ENCODE measurements at regions not wholly inside any gene's neighbourhood (a gene's known extent, or its start where the extent isn't known, plus 50 kb on each side); places are given as distances from the start of the nearest gene placed in this dataset.

DNA sequence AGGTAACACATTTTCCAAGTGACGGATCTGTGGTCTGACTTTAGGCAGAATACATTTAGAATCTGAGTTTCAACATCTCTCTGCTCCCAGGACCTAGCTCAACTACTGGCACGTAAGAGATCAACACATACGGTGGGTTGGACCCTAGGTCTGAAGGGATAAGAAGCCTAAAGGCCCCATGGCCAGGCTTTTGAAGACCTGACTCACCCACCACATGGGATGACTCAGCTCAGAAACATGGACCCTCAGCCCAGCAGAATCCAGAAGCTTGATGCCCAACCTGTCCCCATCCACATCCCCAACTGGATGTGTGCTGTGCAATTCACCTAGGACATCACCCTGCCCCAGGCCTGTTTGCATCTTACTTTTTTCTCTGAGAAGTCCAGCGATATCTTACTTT lies 770.2 kb downstream of the BCL11B start:
- no peak for TF ChIP-seq CTCF (IDR thresholded peaks at IDR 0.05; ENCODE audit: borderline replicate concordance, control extremely low read depth, extremely low read depth, insufficient read depth, missing control alignments)
- no peak for DNase-seq (ENCODE audit: low spot score)
- in situ Hi-C loops (cut with MboI; ENCODE audit: low sequenced_read_pairs, unreplicated experiment): no loop called here

DNA sequence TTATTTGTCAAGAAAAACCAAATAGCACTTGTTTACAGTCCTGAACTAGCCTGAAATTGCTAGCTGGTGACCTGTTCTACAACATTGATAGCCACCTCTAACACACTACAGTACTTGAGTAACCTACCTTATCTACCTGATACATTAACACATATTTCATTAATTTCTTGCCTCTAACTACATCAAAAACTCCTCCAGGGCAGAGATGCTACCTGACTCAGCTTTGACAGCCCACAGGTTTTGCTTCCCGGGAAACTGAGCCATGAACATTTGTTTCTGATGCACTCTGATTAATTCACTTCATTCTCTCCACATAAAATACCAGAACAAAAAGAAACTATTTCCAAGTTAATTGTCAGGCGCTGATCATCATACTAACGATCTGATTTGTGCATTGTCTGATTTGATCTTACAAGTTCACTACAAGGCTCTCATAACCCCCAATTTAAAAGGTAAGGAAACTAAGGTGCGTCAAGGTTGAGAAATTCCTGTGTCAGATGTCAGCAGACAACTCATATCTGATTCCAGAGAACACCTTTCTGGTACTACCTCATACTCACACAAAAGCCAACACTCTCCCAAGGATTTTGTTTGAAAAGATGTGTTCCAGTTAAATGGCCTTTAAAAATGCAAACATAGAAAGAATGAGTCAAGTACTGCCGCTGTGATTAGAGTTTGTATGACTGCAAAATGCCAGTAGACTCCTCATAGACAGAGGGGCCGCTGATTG lies 768.7 kb downstream of the BCL11B start:
- DNase-seq (ENCODE audit: low spot score): no peak
- in situ Hi-C loops (cut with MboI; ENCODE audit: low sequenced_read_pairs, unreplicated experiment): no loop called here
- TF ChIP-seq CTCF (IDR thresholded peaks at IDR 0.05; ENCODE audit: borderline replicate concordance, control extremely low read depth, extremely low read depth, insufficient read depth, missing control alignments): no peak

DNA sequence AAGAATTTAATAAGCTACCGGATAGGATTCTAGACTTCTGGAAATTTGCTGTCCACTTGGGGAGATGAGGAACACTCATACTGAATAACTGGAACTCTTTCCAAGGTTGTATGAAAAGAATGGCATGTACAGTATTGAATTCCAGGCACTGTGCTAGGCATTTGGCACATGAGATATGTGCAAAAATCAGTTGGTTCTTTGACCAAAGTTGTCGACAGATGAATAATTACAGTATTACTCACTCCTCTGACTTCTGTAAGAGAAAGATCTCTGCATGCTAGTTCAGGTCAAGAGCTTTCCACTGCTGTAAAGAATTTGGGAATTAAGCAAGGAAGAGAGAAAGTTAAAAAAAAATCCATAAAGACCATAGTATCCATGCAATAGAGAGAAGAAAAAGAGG lies 764.7 kb downstream of the BCL11B start:
- in situ Hi-C loops (cut with MboI; ENCODE audit: low sequenced_read_pairs, unreplicated experiment): no loop called here
- TF ChIP-seq CTCF (IDR thresholded peaks at IDR 0.05; ENCODE audit: borderline replicate concordance, control extremely low read depth, extremely low read depth, insufficient read depth, missing control alignments): no peak
- no peak for DNase-seq (ENCODE audit: low spot score)

DNA sequence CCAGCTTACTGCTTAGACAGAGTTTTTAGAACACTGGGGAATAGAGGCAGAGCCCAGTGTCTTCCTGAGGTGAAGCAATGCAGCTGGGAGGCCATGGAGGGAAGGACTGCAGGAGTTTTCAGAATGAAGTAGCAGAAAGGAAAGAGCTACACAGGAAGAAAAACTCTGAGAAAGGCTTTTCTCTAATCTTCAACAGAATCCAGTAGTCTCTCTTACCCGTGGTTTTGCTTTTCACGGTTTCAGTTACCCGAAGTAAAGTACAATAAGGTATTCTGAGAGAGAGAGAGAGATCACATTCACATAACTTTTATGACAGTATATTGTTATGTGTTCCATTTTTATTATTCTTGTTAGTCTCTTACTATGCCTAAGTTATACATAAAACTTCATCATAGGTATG lies 761.6 kb downstream of the BCL11B start:
- TF ChIP-seq CTCF (IDR thresholded peaks at IDR 0.05; ENCODE audit: borderline replicate concordance, control extremely low read depth, extremely low read depth, insufficient read depth, missing control alignments): no peak
- in situ Hi-C loops (cut with MboI; ENCODE audit: low sequenced_read_pairs, unreplicated experiment): no loop called here

GRCh38 chr14:98512501-98513251 lies 759.3 kb downstream of the BCL11B start:
- no peak for TF ChIP-seq CTCF (IDR thresholded peaks at IDR 0.05; ENCODE audit: borderline replicate concordance, control extremely low read depth, extremely low read depth, insufficient read depth, missing control alignments)
- no peak for DNase-seq (ENCODE audit: low spot score)
- in situ Hi-C loops (cut with MboI; ENCODE audit: low sequenced_read_pairs, unreplicated experiment): no loop called here

More for the DNA sequence above, 761.6 kb downstream of the BCL11B start:
- DNase-seq (ENCODE audit: low spot score): no peak

DNA sequence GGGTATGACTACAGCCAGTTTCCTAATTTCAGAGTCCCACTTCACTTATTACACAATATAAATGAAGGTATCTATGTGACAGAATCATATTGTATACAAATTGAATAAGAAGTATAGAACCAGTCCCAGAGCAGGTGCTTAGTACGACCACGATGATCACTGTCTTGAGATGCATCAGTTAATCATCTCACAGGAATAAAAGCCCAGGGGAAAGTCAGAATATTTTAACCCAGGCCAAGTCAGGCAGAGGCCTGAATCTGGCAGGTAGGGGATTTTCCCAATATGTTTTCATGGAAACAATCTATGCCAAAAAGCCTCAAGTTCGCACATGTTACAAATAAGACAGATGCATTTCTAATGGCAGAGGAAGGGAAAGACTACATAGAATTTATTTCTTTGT lies 758.4 kb downstream of the BCL11B start:
- in situ Hi-C loops (cut with MboI; ENCODE audit: low sequenced_read_pairs, unreplicated experiment): no loop called here
- no peak for DNase-seq (ENCODE audit: low spot score)

More for the DNA sequence above, 758.4 kb downstream of the BCL11B start:
- TF ChIP-seq CTCF (IDR thresholded peaks at IDR 0.05; ENCODE audit: borderline replicate concordance, control extremely low read depth, extremely low read depth, insufficient read depth, missing control alignments): no peak
